ENCODE measurements at regions not wholly inside any gene's neighbourhood (a gene's known extent, or its start where the extent isn't known, plus 50 kb on each side); places are given as distances from the start of the nearest gene placed in this dataset.

DNA sequence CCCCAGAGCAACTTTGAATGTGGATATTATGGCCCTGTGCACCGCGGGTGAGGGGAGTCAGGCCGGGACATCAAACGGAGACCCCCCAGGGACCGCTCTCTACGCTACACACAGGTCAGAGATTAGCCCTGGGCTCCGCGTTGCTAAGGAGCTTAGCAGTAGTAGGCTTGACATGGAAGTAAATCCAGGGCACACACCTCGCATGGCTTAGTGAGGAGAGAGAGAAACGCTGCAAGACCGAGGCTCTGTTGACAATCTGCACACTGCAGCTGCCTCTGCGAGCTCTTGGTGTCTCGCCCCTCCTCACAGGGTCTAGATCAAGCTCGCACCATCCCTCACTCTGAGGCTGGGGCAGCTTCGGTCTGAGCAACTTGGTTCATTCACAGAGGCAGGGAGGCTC, 116.1 kb upstream of the CDH4 start:
- DNase-seq: no peak
- Mint-ChIP-seq H3K4me1 (ENCODE audit: low read depth, unreplicated experiment) (peaks cover 7% of the 10 kb centered on the region), H3K27me3 (ENCODE audit: unreplicated experiment) (no peaks in the 10 kb centered on the region), H3K9me3 (ENCODE audit: unreplicated experiment) (peaks cover 4% of the 10 kb centered on the region), H3K36me3 (ENCODE audit: unreplicated experiment) (peaks cover 9% of the 10 kb centered on the region), H3K27ac (ENCODE audit: unreplicated experiment) (no peak overlapping the region), H3K4me3 (ENCODE audit: unreplicated experiment) (no peak overlapping the region)
- TF ChIP-seq, protein P1, sequence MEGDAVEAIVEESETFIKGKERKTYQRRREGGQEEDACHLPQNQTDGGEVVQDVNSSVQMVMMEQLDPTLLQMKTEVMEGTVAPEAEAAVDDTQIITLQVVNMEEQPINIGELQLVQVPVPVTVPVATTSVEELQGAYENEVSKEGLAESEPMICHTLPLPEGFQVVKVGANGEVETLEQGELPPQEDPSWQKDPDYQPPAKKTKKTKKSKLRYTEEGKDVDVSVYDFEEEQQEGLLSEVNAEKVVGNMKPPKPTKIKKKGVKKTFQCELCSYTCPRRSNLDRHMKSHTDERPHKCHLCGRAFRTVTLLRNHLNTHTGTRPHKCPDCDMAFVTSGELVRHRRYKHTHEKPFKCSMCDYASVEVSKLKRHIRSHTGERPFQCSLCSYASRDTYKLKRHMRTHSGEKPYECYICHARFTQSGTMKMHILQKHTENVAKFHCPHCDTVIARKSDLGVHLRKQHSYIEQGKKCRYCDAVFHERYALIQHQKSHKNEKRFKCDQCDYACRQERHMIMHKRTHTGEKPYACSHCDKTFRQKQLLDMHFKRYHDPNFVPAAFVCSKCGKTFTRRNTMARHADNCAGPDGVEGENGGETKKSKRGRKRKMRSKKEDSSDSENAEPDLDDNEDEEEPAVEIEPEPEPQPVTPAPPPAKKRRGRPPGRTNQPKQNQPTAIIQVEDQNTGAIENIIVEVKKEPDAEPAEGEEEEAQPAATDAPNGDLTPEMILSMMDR (IDR thresholded peaks at IDR 0.05; ENCODE audit: partially characterized antibody, unreplicated experiment): no peak

DNA sequence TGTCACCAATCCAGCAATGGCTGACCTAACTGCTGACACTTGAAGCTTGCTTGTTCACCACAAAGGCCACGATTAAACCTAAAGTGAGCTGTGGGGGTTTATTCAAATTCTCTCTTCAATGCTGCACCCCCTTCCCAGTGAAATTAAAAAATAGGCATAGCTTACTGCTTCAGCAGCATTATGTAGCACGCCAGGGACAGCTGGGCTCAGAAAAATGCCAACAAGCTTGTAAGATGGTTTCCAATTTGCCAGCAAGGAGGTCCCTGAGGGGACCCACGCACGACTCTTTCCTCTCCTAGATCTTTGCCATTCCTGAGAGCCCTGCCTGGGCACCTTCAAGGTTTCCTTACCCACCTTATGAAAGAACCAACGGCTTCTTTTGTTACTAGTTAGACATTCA, 113.5 kb upstream of the CDH4 start:
- TF ChIP-seq, protein P1 (IDR thresholded peaks at IDR 0.05; ENCODE audit: partially characterized antibody, unreplicated experiment): no peak
- no peak for DNase-seq
- H3K36me3 Mint-ChIP-seq (ENCODE audit: unreplicated experiment): no peaks in the 10 kb centered on the region
- H3K9me3 Mint-ChIP-seq (ENCODE audit: unreplicated experiment): no peaks in the 10 kb centered on the region
- H3K27me3 Mint-ChIP-seq (ENCODE audit: unreplicated experiment): no peaks in the 10 kb centered on the region
- H3K27ac Mint-ChIP-seq (ENCODE audit: unreplicated experiment): no peak overlapping the region
- H3K4me1 Mint-ChIP-seq (ENCODE audit: low read depth, unreplicated experiment): peaks cover 7% of the 10 kb centered on the region
- H3K4me3 Mint-ChIP-seq (ENCODE audit: unreplicated experiment): no peak overlapping the region

DNA sequence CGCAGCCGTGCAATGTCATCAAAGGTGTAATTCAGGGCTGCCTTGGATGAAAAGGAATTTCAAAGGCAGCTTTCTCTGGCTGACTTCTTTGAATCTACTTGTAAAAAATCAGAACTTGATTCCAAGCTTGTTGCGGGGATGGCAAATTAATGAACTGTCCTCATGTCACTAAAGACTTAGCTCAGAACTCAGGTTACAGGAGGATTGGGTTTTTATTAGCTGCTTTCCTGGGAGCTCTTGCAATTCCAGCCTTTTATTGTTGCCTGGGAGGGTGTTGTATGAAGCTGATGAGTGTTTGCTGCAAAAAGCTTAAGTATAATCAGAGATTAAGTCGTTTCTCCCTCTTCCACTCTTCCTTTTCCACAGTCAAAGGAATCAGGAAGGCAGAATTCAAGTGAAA, 113.0 kb upstream of the CDH4 start:
- H3K27ac Mint-ChIP-seq (ENCODE audit: unreplicated experiment): no peak overlapping the region
- no peaks in the 10 kb centered on the region for H3K27me3 Mint-ChIP-seq (ENCODE audit: unreplicated experiment)

DNA sequence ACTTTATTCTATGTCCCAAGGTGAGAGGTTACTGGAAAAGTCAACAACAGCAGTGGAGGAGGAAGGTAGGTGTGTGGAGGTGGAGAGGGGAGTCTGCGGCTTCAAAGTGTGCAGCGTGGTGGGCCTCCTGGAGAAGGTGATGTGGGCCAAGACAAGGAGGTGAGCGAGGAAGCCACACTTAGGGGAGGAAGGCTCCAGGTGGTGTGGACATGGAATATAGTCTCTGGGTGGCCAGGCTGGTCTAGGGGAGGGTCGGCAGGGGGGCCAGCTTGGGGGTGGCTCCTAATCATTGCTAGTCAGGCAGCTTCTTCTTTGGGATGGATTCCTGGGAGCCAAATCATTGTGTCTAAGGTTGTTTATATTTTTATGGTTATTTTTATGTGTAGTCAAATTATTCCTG, 111.5 kb upstream of the CDH4 start:
- TF ChIP-seq, protein P1 (IDR thresholded peaks at IDR 0.05; ENCODE audit: partially characterized antibody, unreplicated experiment): no peak
- no peak for DNase-seq
- H3K4me3 Mint-ChIP-seq (ENCODE audit: unreplicated experiment): no peak overlapping the region
- no peaks in the 10 kb centered on the region for H3K9me3 Mint-ChIP-seq (ENCODE audit: unreplicated experiment)
- H3K27ac Mint-ChIP-seq (ENCODE audit: unreplicated experiment): no peak overlapping the region
- H3K36me3 Mint-ChIP-seq (ENCODE audit: unreplicated experiment): no peaks in the 10 kb centered on the region
- peaks cover 3% of the 10 kb centered on the region for H3K4me1 Mint-ChIP-seq (ENCODE audit: low read depth, unreplicated experiment)
- H3K27me3 Mint-ChIP-seq (ENCODE audit: unreplicated experiment): no peaks in the 10 kb centered on the region

More for the DNA sequence above, 113.0 kb upstream of the CDH4 start:
- no peak overlapping the region for H3K4me3 Mint-ChIP-seq (ENCODE audit: unreplicated experiment)
- H3K36me3 Mint-ChIP-seq (ENCODE audit: unreplicated experiment): no peaks in the 10 kb centered on the region
- no peaks in the 10 kb centered on the region for H3K9me3 Mint-ChIP-seq (ENCODE audit: unreplicated experiment)
- H3K4me1 Mint-ChIP-seq (ENCODE audit: low read depth, unreplicated experiment): peaks cover 6% of the 10 kb centered on the region
- TF ChIP-seq, protein P1 (IDR thresholded peaks at IDR 0.05; ENCODE audit: partially characterized antibody, unreplicated experiment): no peak
- no peak for DNase-seq

DNA sequence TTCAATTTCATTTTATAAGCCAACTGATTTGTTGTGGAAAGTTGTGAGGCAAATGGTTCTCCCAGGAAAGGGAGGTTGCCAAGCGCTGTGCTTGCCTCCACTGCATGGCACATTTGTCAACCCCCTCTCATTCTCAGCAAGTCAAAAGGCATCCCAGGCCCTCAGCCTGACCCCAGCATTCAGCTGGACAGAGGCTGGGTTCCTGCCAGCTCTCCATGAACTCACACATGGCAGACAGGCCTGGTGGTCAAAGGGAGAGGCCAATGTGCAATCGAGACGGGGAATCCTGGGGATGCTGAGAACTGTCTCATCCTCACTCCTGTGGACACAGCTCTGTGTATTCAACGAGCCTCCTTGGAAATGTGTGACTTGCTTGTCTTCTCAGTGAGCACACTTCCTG, 106.0 kb upstream of the CDH4 start:
- TF ChIP-seq, protein P1 (IDR thresholded peaks at IDR 0.05; ENCODE audit: partially characterized antibody, unreplicated experiment): no peak
- DNase-seq: no peak
- H3K36me3 Mint-ChIP-seq (ENCODE audit: unreplicated experiment): no peaks in the 10 kb centered on the region
- H3K9me3 Mint-ChIP-seq (ENCODE audit: unreplicated experiment): no peaks in the 10 kb centered on the region
- no peaks in the 10 kb centered on the region for H3K27me3 Mint-ChIP-seq (ENCODE audit: unreplicated experiment)
- no peak overlapping the region for H3K4me3 Mint-ChIP-seq (ENCODE audit: unreplicated experiment)
- H3K4me1 Mint-ChIP-seq (ENCODE audit: low read depth, unreplicated experiment): no peaks in the 10 kb centered on the region
- no peak overlapping the region for H3K27ac Mint-ChIP-seq (ENCODE audit: unreplicated experiment)
